Activated CD4-positive, alpha-beta T cell treated with anti-CD3 and anti-CD28 coated beads, Interleukin-2, amount 10 ng/mL, durations not matched to agents 24 days and 14 days (primary cell): ENCODE measurements at regions not wholly inside any gene's neighbourhood (a gene's known extent, or its start where the extent isn't known, plus 50 kb on each side); places are given as distances from the start of the nearest gene placed in this dataset.

Source experiments
- DNase-seq: peaks from one replicate; pipeline ENCODE4 v3.0.0; 2022
- H3K27ac Mint-ChIP-seq: one replicate; pipeline ENCODE4 v1.8.0; 2022; ENCODE audit warnings: mild to moderate bottlenecking, mixed read lengths
- H3K27me3 Mint-ChIP-seq: one replicate; pipeline ENCODE4 v1.8.0; 2022; ENCODE audit warnings: mixed read lengths
- H3K36me3 Mint-ChIP-seq: one replicate; pipeline ENCODE4 v1.8.0; 2022; ENCODE audit warnings: low read depth, mild to moderate bottlenecking, mixed read lengths
- H3K4me1 Mint-ChIP-seq: one replicate; pipeline ENCODE4 v1.8.0; 2021; ENCODE audit warnings: mixed read lengths
- H3K4me3 Mint-ChIP-seq: one replicate; pipeline ENCODE4 v1.8.0; 2022; ENCODE audit warnings: mild to moderate bottlenecking, moderate library complexity, mixed read lengths
- H3K9me3 Mint-ChIP-seq: one replicate; pipeline ENCODE4 v1.8.0; 2021; ENCODE audit warnings: mixed read lengths
- intact Hi-C: fragments of 100-400 bp; cut with micrococcal nuclease; formaldehyde crosslinking; loops from one replicate; pipeline ENCODE4 v1.15.1; 2023

GRCh38 chr2:12177455-12178288 is 431.2 kb downstream of the LPIN1 start:
- Mint-ChIP-seq H3K36me3 (no peaks in the 10 kb centered on the region), H3K27ac (peak overlapping the region; percentile 34), H3K27me3 (peaks cover 7% of the 10 kb centered on the region), H3K9me3 (peaks cover 3% of the 10 kb centered on the region), H3K4me1 (peaks cover 33% of the 10 kb centered on the region), H3K4me3 (peak overlapping the region; percentile 6)
- peak; percentile 77 for DNase-seq
- intact Hi-C loops, result loop anchor here (5.0 kb wide), 2 partner anchors 325 to 540 kb away; partner anchors contain the start of gene TRIB2

GRCh38 chr2:12178289-12179080 is 432.1 kb downstream of the LPIN1 start:
- peaks cover 7% of the 10 kb centered on the region for H3K27me3 Mint-ChIP-seq
- H3K4me3 Mint-ChIP-seq, result no peak overlapping the region
- peaks cover 34% of the 10 kb centered on the region for H3K4me1 Mint-ChIP-seq
- DNase-seq, result no peak
- H3K9me3 Mint-ChIP-seq, result peaks cover 3% of the 10 kb centered on the region
- H3K27ac Mint-ChIP-seq, result no peak overlapping the region
- no peaks in the 10 kb centered on the region for H3K36me3 Mint-ChIP-seq
- intact Hi-C loops, result loop anchor here (5.0 kb wide), 2 partner anchors 324 to 539 kb away; partner anchors contain the start of gene TRIB2

GRCh38 chr2:12180031-12180430 is 433.6 kb downstream of the LPIN1 start:
- Mint-ChIP-seq H3K4me3 (no peak overlapping the region), H3K27me3 (peaks cover 7% of the 10 kb centered on the region), H3K27ac (no peak overlapping the region), H3K4me1 (peaks cover 34% of the 10 kb centered on the region), H3K36me3 (no peaks in the 10 kb centered on the region), H3K9me3 (peaks cover 6% of the 10 kb centered on the region)
- intact Hi-C loops, result no loop called here
- DNase-seq, result no peak

- no peaks in the 10 kb centered on the region for H3K36me3 Mint-ChIP-seq
- peaks cover 7% of the 10 kb centered on the region for H3K27me3 Mint-ChIP-seq
- peaks cover 11% of the 10 kb centered on the region for H3K4me1 Mint-ChIP-seq
- no peak overlapping the region for H3K27ac Mint-ChIP-seq
- DNase-seq, result no peak
- intact Hi-C loops, result no loop called here
- H3K4me3 Mint-ChIP-seq, result no peak overlapping the region
- peaks cover 10% of the 10 kb centered on the region for H3K9me3 Mint-ChIP-seq
Measured at GRCh38 chr2:12183032-12183645, 436.7 kb downstream of the LPIN1 start.

GRCh38 chr2:12192762-12193161 is 446.3 kb downstream of the LPIN1 start:
- Mint-ChIP-seq H3K4me1 (peaks cover 14% of the 10 kb centered on the region), H3K4me3 (peak overlapping the region; percentile 62), H3K27me3 (peaks cover 3% of the 10 kb centered on the region), H3K9me3 (peaks cover 33% of the 10 kb centered on the region), H3K36me3 (peaks cover 9% of the 10 kb centered on the region), H3K27ac (peak overlapping the region; percentile 66)
- peak; percentile 71 for DNase-seq
- intact Hi-C loops, result loop anchor here (10.0 kb wide), 1 partner anchor 102 kb away; no protein-coding TSS in a partner anchor

- H3K27me3 Mint-ChIP-seq, result no peaks in the 10 kb centered on the region
- no peak for DNase-seq
- peaks cover 14% of the 10 kb centered on the region for H3K4me1 Mint-ChIP-seq
- intact Hi-C loops, result loop anchor here (10.0 kb wide), 1 partner anchor 100 kb away; no protein-coding TSS in a partner anchor
- H3K36me3 Mint-ChIP-seq, result peaks cover 9% of the 10 kb centered on the region
- no peak overlapping the region for H3K27ac Mint-ChIP-seq
- no peak overlapping the region for H3K4me3 Mint-ChIP-seq
- peaks cover 38% of the 10 kb centered on the region for H3K9me3 Mint-ChIP-seq
Measured at GRCh38 chr2:12194968-12195367, 448.5 kb downstream of the LPIN1 start.

GRCh38 chr2:12196495-12196894 is 450.1 kb downstream of the LPIN1 start:
- H3K27me3 Mint-ChIP-seq, result no peaks in the 10 kb centered on the region
- no peak overlapping the region for H3K4me3 Mint-ChIP-seq
- H3K4me1 Mint-ChIP-seq, result peaks cover 14% of the 10 kb centered on the region
- intact Hi-C loops, result loop anchor here (10.0 kb wide), 1 partner anchor 98 kb away; no protein-coding TSS in a partner anchor
- no peak for DNase-seq
- H3K36me3 Mint-ChIP-seq, result peaks cover 9% of the 10 kb centered on the region
- H3K27ac Mint-ChIP-seq, result no peak overlapping the region
- peaks cover 32% of the 10 kb centered on the region for H3K9me3 Mint-ChIP-seq

GRCh38 chr2:12197133-12197532 is 450.7 kb downstream of the LPIN1 start:
- H3K4me1 Mint-ChIP-seq, result peaks cover 14% of the 10 kb centered on the region
- peaks cover 9% of the 10 kb centered on the region for H3K36me3 Mint-ChIP-seq
- H3K4me3 Mint-ChIP-seq, result no peak overlapping the region
- H3K9me3 Mint-ChIP-seq, result peaks cover 32% of the 10 kb centered on the region
- intact Hi-C loops, result loop anchor here (10.0 kb wide), 1 partner anchor 98 kb away; no protein-coding TSS in a partner anchor
- no peaks in the 10 kb centered on the region for H3K27me3 Mint-ChIP-seq
- no peak for DNase-seq
- no peak overlapping the region for H3K27ac Mint-ChIP-seq

- intact Hi-C loops, result loop anchor here (10.0 kb wide), 1 partner anchor 95 kb away; no protein-coding TSS in a partner anchor
- Mint-ChIP-seq H3K27ac (no peak overlapping the region), H3K4me3 (no peak overlapping the region), H3K9me3 (peaks cover 21% of the 10 kb centered on the region), H3K27me3 (peaks cover 3% of the 10 kb centered on the region), H3K36me3 (peaks cover 3% of the 10 kb centered on the region), H3K4me1 (peaks cover 6% of the 10 kb centered on the region)
- no peak for DNase-seq
Measured at GRCh38 chr2:12199491-12200211, 453.2 kb downstream of the LPIN1 start.

- H3K4me3 Mint-ChIP-seq, result no peak overlapping the region
- H3K27me3 Mint-ChIP-seq, result peaks cover 5% of the 10 kb centered on the region
- H3K27ac Mint-ChIP-seq, result no peak overlapping the region
- intact Hi-C loops, result no loop called here
- H3K36me3 Mint-ChIP-seq, result peaks cover 3% of the 10 kb centered on the region
- peaks cover 6% of the 10 kb centered on the region for H3K4me1 Mint-ChIP-seq
- no peak for DNase-seq
- H3K9me3 Mint-ChIP-seq, result peaks cover 28% of the 10 kb centered on the region
Measured at GRCh38 chr2:12201369-12201768, 454.9 kb downstream of the LPIN1 start.

- no peak for DNase-seq
Measured at GRCh38 chr2:12202313-12203075, 456.1 kb downstream of the LPIN1 start.

GRCh38 chr2:12203528-12203927 is 457.1 kb downstream of the LPIN1 start:
- Mint-ChIP-seq H3K27me3 (peaks cover 5% of the 10 kb centered on the region), H3K4me3 (no peak overlapping the region), H3K27ac (no peak overlapping the region), H3K36me3 (no peaks in the 10 kb centered on the region), H3K9me3 (peaks cover 18% of the 10 kb centered on the region), H3K4me1 (no peaks in the 10 kb centered on the region)
- intact Hi-C loops, result no loop called here
- DNase-seq, result no peak

More at GRCh38 chr2:12202313-12203075, 456.1 kb downstream of the LPIN1 start:
- H3K4me3 Mint-ChIP-seq, result no peak overlapping the region
- H3K4me1 Mint-ChIP-seq, result no peaks in the 10 kb centered on the region
- H3K27ac Mint-ChIP-seq, result no peak overlapping the region
- H3K9me3 Mint-ChIP-seq, result peaks cover 24% of the 10 kb centered on the region
- intact Hi-C loops, result no loop called here
- H3K36me3 Mint-ChIP-seq, result peaks cover under 1% of the 10 kb centered on the region
- H3K27me3 Mint-ChIP-seq, result peaks cover 5% of the 10 kb centered on the region
